Stomach (tissue), 4 donors: ENCODE measurements at regions not wholly inside any gene's neighbourhood (a gene's known extent, or its start where the extent isn't known, plus 50 kb on each side); places are given as distances from the start of the nearest gene placed in this dataset.
"Not testable (repeated sequence)": the region's sequence is repeated elsewhere in the genome, so short reads cannot be mapped to it uniquely, and the experiment has no call there.

ENCODE experiments used
- CTCF ChIP-seq, 7 experiments: fragments of 450-650 bp in 4 of 7; fragments of 200-600 bp in 3 of 7; sonication (generic) in 3 of 7; IDR thresholded peaks; one replicate each; pipeline ENCODE4 v1.5.1; 2016 to 2019; ENCODE audit warnings: antibody characterized with exemption in 7 of 7, control low read depth in 2 of 7, mild to moderate bottlenecking in 1 of 7
- EP300 ChIP-seq: sonication (generic); formaldehyde crosslinking; IDR thresholded peaks from one replicate; pipeline ENCODE4 v1.6.1; 2017; ENCODE audit warnings: antibody characterized with exemption
- POLR2A ChIP-seq, 4 donors: fragments of 450-650 bp; IDR thresholded peaks; one replicate each; pipeline ENCODE4 v1.6.1; 2016; ENCODE audit warnings: antibody characterized with exemption in 4 of 4, control low read depth in 2 of 4, mild to moderate bottlenecking in 1 of 4, moderate library complexity in 1 of 4
- POLR2AphosphoS5 ChIP-seq, 3 donors: sonication (generic); formaldehyde crosslinking; IDR thresholded peaks; one replicate each; pipeline ENCODE4 v1.6.1; 2016; ENCODE audit warnings: antibody characterized with exemption in 3 of 3

- not testable (repeated sequence) for TF ChIP-seq CTCF (IDR thresholded peaks at IDR 0.05); POLR2AphosphoS5 (IDR thresholded peaks at IDR 0.05); POLR2A (IDR thresholded peaks at IDR 0.05); EP300
Measured at GRCh38 chr9:41357918-41358404, 168.8 kb upstream of the ZNG1F start.
